ENCODE measurements at regions not wholly inside any gene's neighbourhood (a gene's known extent, or its start where the extent isn't known, plus 50 kb on each side); places are given as distances from the start of the nearest gene placed in this dataset.

DNA sequence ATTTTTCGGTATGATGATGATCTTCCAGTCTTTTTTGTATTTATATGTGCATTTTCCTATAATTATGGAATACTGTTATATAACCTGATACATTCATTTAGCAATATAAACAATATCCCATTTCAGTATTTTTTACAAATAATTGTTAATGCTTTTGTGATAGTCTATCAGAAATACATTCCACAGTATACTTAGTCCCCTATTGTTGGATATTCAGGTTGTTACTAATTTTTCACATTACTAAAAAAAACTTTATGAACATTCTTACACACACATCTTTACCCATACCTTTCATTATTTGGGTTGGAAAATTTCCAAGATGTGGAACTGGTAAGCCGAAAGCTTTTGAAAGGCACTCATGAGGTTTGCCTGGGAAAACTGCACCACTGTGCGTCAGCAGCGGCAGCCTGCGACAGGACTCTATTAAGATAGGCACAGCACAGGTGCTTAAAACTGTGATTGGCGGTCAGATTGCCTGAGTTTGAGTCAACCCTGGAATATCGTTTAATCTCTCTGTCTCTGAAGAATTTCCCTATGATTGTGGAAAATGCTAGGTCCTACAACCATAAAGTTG is 147.5 kb upstream of the ERCC6L2 start:
- H3K79me2 ChIP-seq (ENCODE audit: insufficient read depth, low read length) = no peaks in the 10 kb centered on the region
- no peak overlapping the region for H3K27ac ChIP-seq (ENCODE audit: low read depth, low read length)
- H3K36me3 ChIP-seq (ENCODE audit: control insufficient read depth in 1 of 2, insufficient read depth in 2 of 2, low read length in 2 of 2) = no peaks in the 10 kb centered on the region
- no peak for ATAC-seq
- H3K4me3 ChIP-seq (replicated peaks in 1 of 2; ENCODE audit: low read depth in 1 of 2, low read length in 2 of 2) = no peak overlapping the region
- no peaks in the 10 kb centered on the region for H3K9me2 ChIP-seq (ENCODE audit: insufficient read depth)
- H3K4me1 ChIP-seq (ENCODE audit: control insufficient read depth in 1 of 2, insufficient read depth in 2 of 2, low read length in 2 of 2) = no peaks in the 10 kb centered on the region
- H3K27me3 ChIP-seq (ENCODE audit: insufficient read depth, low read length) = no peaks in the 10 kb centered on the region
- TF ChIP-seq, protein P1, sequence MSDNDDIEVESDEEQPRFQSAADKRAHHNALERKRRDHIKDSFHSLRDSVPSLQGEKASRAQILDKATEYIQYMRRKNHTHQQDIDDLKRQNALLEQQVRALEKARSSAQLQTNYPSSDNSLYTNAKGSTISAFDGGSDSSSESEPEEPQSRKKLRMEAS (IDR thresholded peaks at IDR 0.05) = no peak
- no peak for TF ChIP-seq JUND (IDR thresholded peaks at IDR 0.05)
- no peak for TF ChIP-seq CEBPB (IDR thresholded peaks at IDR 0.05; ENCODE audit: low read depth)
- TF ChIP-seq POLR2A (IDR thresholded peaks at IDR 0.05; ENCODE audit: borderline replicate concordance, extremely low read depth, insufficient read depth, insufficient read length) = no peak
- no peak for TF ChIP-seq EZH2 (IDR thresholded peaks at IDR 0.05)
- TF ChIP-seq RAD21 (IDR thresholded peaks at IDR 0.05; ENCODE audit: low read depth) = no peak
- TF ChIP-seq FOSL1 (IDR thresholded peaks at IDR 0.05; ENCODE audit: low read depth) = no peak
- TF ChIP-seq CBX3 (IDR thresholded peaks at IDR 0.05; ENCODE audit: low read depth) = no peak
- no peak for TF ChIP-seq ZFX (IDR thresholded peaks at IDR 0.05)
- TF ChIP-seq, protein P2, sequence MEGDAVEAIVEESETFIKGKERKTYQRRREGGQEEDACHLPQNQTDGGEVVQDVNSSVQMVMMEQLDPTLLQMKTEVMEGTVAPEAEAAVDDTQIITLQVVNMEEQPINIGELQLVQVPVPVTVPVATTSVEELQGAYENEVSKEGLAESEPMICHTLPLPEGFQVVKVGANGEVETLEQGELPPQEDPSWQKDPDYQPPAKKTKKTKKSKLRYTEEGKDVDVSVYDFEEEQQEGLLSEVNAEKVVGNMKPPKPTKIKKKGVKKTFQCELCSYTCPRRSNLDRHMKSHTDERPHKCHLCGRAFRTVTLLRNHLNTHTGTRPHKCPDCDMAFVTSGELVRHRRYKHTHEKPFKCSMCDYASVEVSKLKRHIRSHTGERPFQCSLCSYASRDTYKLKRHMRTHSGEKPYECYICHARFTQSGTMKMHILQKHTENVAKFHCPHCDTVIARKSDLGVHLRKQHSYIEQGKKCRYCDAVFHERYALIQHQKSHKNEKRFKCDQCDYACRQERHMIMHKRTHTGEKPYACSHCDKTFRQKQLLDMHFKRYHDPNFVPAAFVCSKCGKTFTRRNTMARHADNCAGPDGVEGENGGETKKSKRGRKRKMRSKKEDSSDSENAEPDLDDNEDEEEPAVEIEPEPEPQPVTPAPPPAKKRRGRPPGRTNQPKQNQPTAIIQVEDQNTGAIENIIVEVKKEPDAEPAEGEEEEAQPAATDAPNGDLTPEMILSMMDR (IDR thresholded peaks at IDR 0.05 in 2 of 3, conservative IDR thresholded peaks at IDR 0.05 in 1 of 3; ENCODE audit: borderline replicate concordance in 1 of 3, insufficient read depth in 1 of 3, low read depth in 2 of 3, low read length in 2 of 3) = no peak
- TF ChIP-seq, protein P3, sequence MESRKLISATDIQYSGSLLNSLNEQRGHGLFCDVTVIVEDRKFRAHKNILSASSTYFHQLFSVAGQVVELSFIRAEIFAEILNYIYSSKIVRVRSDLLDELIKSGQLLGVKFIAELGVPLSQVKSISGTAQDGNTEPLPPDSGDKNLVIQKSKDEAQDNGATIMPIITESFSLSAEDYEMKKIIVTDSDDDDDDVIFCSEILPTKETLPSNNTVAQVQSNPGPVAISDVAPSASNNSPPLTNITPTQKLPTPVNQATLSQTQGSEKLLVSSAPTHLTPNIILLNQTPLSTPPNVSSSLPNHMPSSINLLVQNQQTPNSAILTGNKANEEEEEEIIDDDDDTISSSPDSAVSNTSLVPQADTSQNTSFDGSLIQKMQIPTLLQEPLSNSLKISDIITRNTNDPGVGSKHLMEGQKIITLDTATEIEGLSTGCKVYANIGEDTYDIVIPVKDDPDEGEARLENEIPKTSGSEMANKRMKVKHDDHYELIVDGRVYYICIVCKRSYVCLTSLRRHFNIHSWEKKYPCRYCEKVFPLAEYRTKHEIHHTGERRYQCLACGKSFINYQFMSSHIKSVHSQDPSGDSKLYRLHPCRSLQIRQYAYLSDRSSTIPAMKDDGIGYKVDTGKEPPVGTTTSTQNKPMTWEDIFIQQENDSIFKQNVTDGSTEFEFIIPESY (IDR thresholded peaks at IDR 0.05; ENCODE audit: extremely low read depth, insufficient replicate concordance, low read length) = no peak
- no peak for TF ChIP-seq YY1 (IDR thresholded peaks at IDR 0.05; ENCODE audit: extremely low read depth, insufficient replicate concordance, low read depth, low read length)
- no peak for TF ChIP-seq EZH2phosphoT487 (IDR thresholded peaks at IDR 0.05; ENCODE audit: borderline replicate concordance)
- no peak for TF ChIP-seq ZNF274 (IDR thresholded peaks at IDR 0.05; ENCODE audit: low read depth, low read length)
- no peak for TF ChIP-seq SIN3A (IDR thresholded peaks at IDR 0.05; ENCODE audit: low read depth)
- no peak for TF ChIP-seq ELF1 (IDR thresholded peaks at IDR 0.05; ENCODE audit: borderline replicate concordance, low read depth)
- no peak for TF ChIP-seq SP1 (IDR thresholded peaks at IDR 0.05; ENCODE audit: low read depth)
- no peak for TF ChIP-seq EGR1 (IDR thresholded peaks at IDR 0.05; ENCODE audit: low read depth)
- H3K9ac ChIP-seq (ENCODE audit: low read length) = no peak overlapping the region
- ChIA-PET RAD21 (ENCODE audit: low non-redundant PET in 1 of 2, low total read pairs in 2 of 2, uncharacterized antibody in 2 of 2, unreplicated experiment in 2 of 2) (no interaction called here), CTCF (interaction anchor here (1.1 to 1.7 kb wide), 4 partner anchors 8 to 490 kb away, joined by 3 to 16 read pairs (median 4); no protein-coding TSS in a partner anchor), POLR2A (no interaction called here)
- intact Hi-C loops (cut with micrococcal nuclease) = loop anchor here (5.0 kb wide), 1 partner anchor 489 kb away; no protein-coding TSS in a partner anchor
- no TSS peak for BruUV-seq (replicated peaks)
- DNase-seq (ENCODE audit: low read depth, low spot score) = no peak
- no peaks in the 10 kb centered on the region for H3K9me3 ChIP-seq (ENCODE audit: control insufficient read depth in 1 of 2, insufficient read depth in 1 of 2, low read depth in 1 of 2, low read length in 2 of 2)
- H4K20me1 ChIP-seq (ENCODE audit: insufficient read depth) = no peaks in the 10 kb centered on the region
- H2AFZ ChIP-seq (ENCODE audit: low read depth, low read length, poor library complexity, severe bottlenecking) = no peak overlapping the region
- no peak overlapping the region for H3K4me2 ChIP-seq (ENCODE audit: low read length)
